A549 (cell line): ENCODE measurements at regions not wholly inside any gene's neighbourhood (a gene's known extent, or its start where the extent isn't known, plus 50 kb on each side); places are given as distances from the start of the nearest gene placed in this dataset.

Source experiments
- ATAC-seq, 2 experiments: fragments of 200-7000 bp in 1 of 2; fragments of >200 bp in 1 of 2; cut with Nextera tagmentation in 1 of 2; cut with Tn5 transposase in 1 of 2; 3 replicates each; pipeline versions ENCODE4 v1.8.0 to v1.9.1; 2018 to 2020; ENCODE audit warnings: mild to moderate bottlenecking in 1 of 2, moderate library complexity in 1 of 2
- CTCF ChIA-PET: fragments of 300-600 bp; sonication (Branson Sonifier 250); formaldehyde crosslinking; extraction: SDS; loops from one replicate; lab custom pipeline; 2021; ENCODE audit warnings: antibody characterized with exemption, inconsistent platforms; lab: Yijun Ruan, JAX
- POLR2A ChIA-PET: fragments of 350-600 bp; formaldehyde crosslinking; extraction: SDS; loops from one replicate; lab custom pipeline; 2021; ENCODE audit warnings: antibody characterized with exemption, inconsistent platforms; lab: Yijun Ruan, JAX
- DNase-seq, 2 experiments: peaks; one replicate each; pipeline versions ENCODE4 v3.0.0 to v3.0.0-alpha.2; 2011 to 2016; ENCODE audit warnings: low read depth in 1 of 2, low spot score in 1 of 2
- FAIRE-seq: peaks from 2 replicates; lab custom pipeline; 2011; peaks lifted over from hg19 to GRCh38; lab: Jason Lieb, UNC
- H3K27ac ChIP-seq, 2 experiments: fragments of >200 bp; sonication (Bioruptor Twin); formaldehyde crosslinking; 3 replicates each; pipeline ENCODE4 v1.5.1; 2016 to 2017
- H3K4me1 ChIP-seq: fragments of >200 bp; sonication (Bioruptor Twin); formaldehyde crosslinking; 3 replicates; pipeline ENCODE4 v1.6.1; 2016
- H3K4me2 ChIP-seq: fragments of >200 bp; sonication (Bioruptor Twin); formaldehyde crosslinking; 3 replicates; pipeline ENCODE4 v1.6.1; 2016
- H3K4me3 ChIP-seq: fragments of >200 bp; sonication (Bioruptor Twin); formaldehyde crosslinking; 3 replicates; pipeline ENCODE4 v1.5.1; 2016
- H3K9me3 ChIP-seq: fragments of >200 bp; sonication (Bioruptor Twin); formaldehyde crosslinking; 3 replicates; pipeline ENCODE4 v1.6.1; 2016
- BHLHE40 ChIP-seq: IDR thresholded peaks from 2 replicates; pipeline ENCODE4 v1.6.1; 2012; ENCODE audit warnings: low read depth, low read length, inconsistent platforms
- CTCF ChIP-seq: fragments of >200 bp; sonication (Bioruptor Twin); formaldehyde crosslinking; IDR thresholded peaks from 3 replicates; pipeline ENCODE4 v1.5.1; 2016
- E2F6 ChIP-seq: IDR thresholded peaks from 2 replicates; pipeline ENCODE4 v1.6.1; 2012; ENCODE audit warnings: low read depth, borderline replicate concordance
- EHMT2 ChIP-seq: fragments of 200-600 bp; sonication (generic); IDR thresholded peaks from 2 replicates; pipeline ENCODE4 v1.6.1; 2016; ENCODE audit warnings: antibody characterized with exemption, low read depth, mild to moderate bottlenecking, moderate library complexity
- FOSL2 ChIP-seq, 2 experiments: fragments of 450-650 bp in 1 of 2; fragments of >200 bp in 1 of 2; sonication (Bioruptor Twin) in 1 of 2; formaldehyde crosslinking; IDR thresholded peaks; 2 replicates each; pipeline versions ENCODE4 v1.5.0 to v1.6.1; 2016 to 2020; ENCODE audit warnings: mild to moderate bottlenecking in 1 of 2, moderate library complexity in 1 of 2
- HDAC2 ChIP-seq: fragments of 200-600 bp; sonication (generic); IDR thresholded peaks from 2 replicates; pipeline ENCODE4 v1.6.1; 2016
- HES2 ChIP-seq: fragments of >200 bp; sonication (Bioruptor Twin); formaldehyde crosslinking; IDR thresholded peaks from 2 replicates; pipeline ENCODE4 v1.6.1; 2016
- HMGXB4 ChIP-seq: fragments of 250-450 bp; sonication (Bioruptor Pico); IDR thresholded peaks from 2 replicates; pipeline ENCODE4 v1.5.0; 2021; ENCODE audit warnings: mild to moderate bottlenecking, moderate library complexity, borderline replicate concordance
- HOXA7 ChIP-seq: fragments of 250-450 bp; sonication (Bioruptor Pico); IDR thresholded peaks from 2 replicates; pipeline ENCODE4 v1.5.0; 2020; ENCODE audit warnings: mild to moderate bottlenecking, moderate library complexity
- JUNB ChIP-seq: fragments of >200 bp; sonication (Bioruptor Twin); formaldehyde crosslinking; IDR thresholded peaks from 2 replicates; pipeline ENCODE4 v1.6.1; 2016
- KDM1A ChIP-seq: fragments of 200-600 bp; sonication (generic); IDR thresholded peaks from 2 replicates; pipeline ENCODE4 v1.6.1; 2016; ENCODE audit warnings: low read depth, mild to moderate bottlenecking
- MAFK ChIP-seq: fragments of 450-650 bp; IDR thresholded peaks from 2 replicates; pipeline ENCODE4 v1.6.1; 2014; ENCODE audit not compliant: partially characterized antibody
- MYC ChIP-seq: IDR thresholded peaks from 2 replicates; pipeline ENCODE4 v1.6.1; 2012; ENCODE audit warnings: mild to moderate bottlenecking, inconsistent platforms, low read length, improper control_type of control experiment, borderline replicate concordance
- NR3C1 ChIP-seq: fragments of >200 bp; sonication (Bioruptor Twin); formaldehyde crosslinking; IDR thresholded peaks from 3 replicates; pipeline ENCODE4 v1.6.1; 2017
- POLR2A ChIP-seq: IDR thresholded peaks from 2 replicates; pipeline ENCODE4 v1.6.1; 2012; ENCODE audit warnings: mild to moderate bottlenecking, low read length
- RARB ChIP-seq: fragments of 250-450 bp; sonication (Bioruptor Pico); IDR thresholded peaks from 2 replicates; pipeline ENCODE4 v1.8.0; 2021; ENCODE audit warnings: mild to moderate bottlenecking, moderate library complexity
- SMC3 ChIP-seq: fragments of >200 bp; sonication (Bioruptor Twin); formaldehyde crosslinking; IDR thresholded peaks from 3 replicates; pipeline ENCODE4 v1.6.1; 2018; ENCODE audit warnings: inconsistent platforms
- ZC3H11A ChIP-seq: fragments of 450-650 bp; IDR thresholded peaks from 2 replicates; pipeline ENCODE4 v1.6.1; 2014; ENCODE audit warnings: antibody characterized with exemption, mild to moderate bottlenecking
- ZFP36 ChIP-seq: fragments of 450-650 bp; IDR thresholded peaks from 2 replicates; pipeline ENCODE4 v1.6.1; 2014; ENCODE audit warnings: borderline replicate concordance; ENCODE audit not compliant: partially characterized antibody
- ZSCAN20 ChIP-seq: fragments of 250-450 bp; sonication (Bioruptor Pico); IDR thresholded peaks from 2 replicates; pipeline ENCODE4 v1.8.0; 2022; ENCODE audit warnings: mild to moderate bottlenecking, moderate library complexity
- WGBS: methylation state at CpG from one replicate; pipeline ENCODE4 v1.1.6; 2017; ENCODE audit errors: missing lambda C conversion rate; 5-methylcytosine and 5-hydroxymethylcytosine counted together
- TF ChIP-seq, protein P1 (sequence below): fragments of 450-650 bp; IDR thresholded peaks from 2 replicates; pipeline ENCODE4 v1.6.1; 2014; ENCODE audit warnings: antibody characterized with exemption
- TF ChIP-seq, protein P2 (sequence below): fragments of 150-350 bp; IDR thresholded peaks from 2 replicates; pipeline ENCODE4 v1.6.1; 2014; ENCODE audit warnings: low read depth, mild to moderate bottlenecking, low read length
- TF ChIP-seq, protein P3 (sequence below): IDR thresholded peaks from 2 replicates; pipeline ENCODE4 v1.6.1; 2012
- TF ChIP-seq, protein P4 (sequence below): fragments of >200 bp; sonication (Bioruptor Twin); formaldehyde crosslinking; IDR thresholded peaks from 3 replicates; pipeline ENCODE4 v1.6.1; 2016

DNA sequence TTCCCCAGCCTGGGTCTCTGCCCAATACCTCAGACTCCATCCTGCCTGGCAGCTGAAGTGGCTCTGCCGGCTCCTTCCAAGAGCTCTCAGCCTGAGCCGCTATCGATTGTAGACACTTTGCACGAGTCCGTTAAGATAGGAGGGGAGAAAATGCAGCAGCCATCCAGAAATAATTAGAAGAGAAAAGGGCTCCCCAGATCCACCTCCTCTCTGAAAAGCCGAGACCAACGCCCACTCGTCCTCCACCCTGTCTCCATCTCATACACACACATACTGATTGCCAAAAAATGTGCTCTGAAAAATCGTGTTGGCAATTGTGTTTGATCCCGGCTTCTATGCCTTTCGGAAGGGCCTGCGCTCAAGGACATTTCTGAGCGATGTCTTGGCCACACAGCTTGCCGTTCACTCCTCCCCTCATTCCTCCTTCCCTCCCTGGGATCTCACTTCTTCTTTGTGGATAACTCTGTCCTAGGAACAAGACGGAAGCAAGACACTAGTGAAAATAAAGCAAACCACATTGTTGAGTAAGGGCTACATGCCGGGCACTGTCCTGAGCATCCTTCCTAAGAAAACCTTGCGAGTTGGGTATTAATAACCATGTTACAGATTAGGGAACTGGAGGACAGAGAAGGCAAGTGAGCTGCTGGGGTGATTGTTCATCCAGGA, 372.8 kb upstream of the MYT1L start:
- POLR2A ChIA-PET: no interaction called here
- no peaks in the 10 kb centered on the region for H3K9me3 ChIP-seq
- TF ChIP-seq, protein P1, sequence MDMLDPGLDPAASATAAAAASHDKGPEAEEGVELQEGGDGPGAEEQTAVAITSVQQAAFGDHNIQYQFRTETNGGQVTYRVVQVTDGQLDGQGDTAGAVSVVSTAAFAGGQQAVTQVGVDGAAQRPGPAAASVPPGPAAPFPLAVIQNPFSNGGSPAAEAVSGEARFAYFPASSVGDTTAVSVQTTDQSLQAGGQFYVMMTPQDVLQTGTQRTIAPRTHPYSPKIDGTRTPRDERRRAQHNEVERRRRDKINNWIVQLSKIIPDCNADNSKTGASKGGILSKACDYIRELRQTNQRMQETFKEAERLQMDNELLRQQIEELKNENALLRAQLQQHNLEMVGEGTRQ: no peak
- TF ChIP-seq ZSCAN20 (CRISPR knock-in tag): no peak
- no peak for TF ChIP-seq CTCF
- no peak for TF ChIP-seq E2F6
- TF ChIP-seq EHMT2: no peak
- no peak for TF ChIP-seq HOXA7
- TF ChIP-seq, all 56 proteins: peak for 0
- H3K4me3 ChIP-seq: no peak overlapping the region
- no peak overlapping the region for H3K27ac ChIP-seq
- H3K4me2 ChIP-seq: no peak overlapping the region
- DNase-seq: no peak
- no peak for FAIRE-seq
- WGBS: 34% methylated on average over 17 of the region's 17 CpGs
- CTCF ChIA-PET: no interaction called here
- ATAC-seq: no peak
- H3K4me1 ChIP-seq: no peaks in the 10 kb centered on the region

- no peak for TF ChIP-seq RARB (CRISPR knock-in tag)
- TF ChIP-seq ZC3H11A: no peak
- TF ChIP-seq POLR2A: no peak
- TF ChIP-seq KDM1A: no peak
- no peak for TF ChIP-seq JUNB
- TF ChIP-seq HDAC2: no peak
- TF ChIP-seq ZFP36: no peak
- TF ChIP-seq, protein P2, sequence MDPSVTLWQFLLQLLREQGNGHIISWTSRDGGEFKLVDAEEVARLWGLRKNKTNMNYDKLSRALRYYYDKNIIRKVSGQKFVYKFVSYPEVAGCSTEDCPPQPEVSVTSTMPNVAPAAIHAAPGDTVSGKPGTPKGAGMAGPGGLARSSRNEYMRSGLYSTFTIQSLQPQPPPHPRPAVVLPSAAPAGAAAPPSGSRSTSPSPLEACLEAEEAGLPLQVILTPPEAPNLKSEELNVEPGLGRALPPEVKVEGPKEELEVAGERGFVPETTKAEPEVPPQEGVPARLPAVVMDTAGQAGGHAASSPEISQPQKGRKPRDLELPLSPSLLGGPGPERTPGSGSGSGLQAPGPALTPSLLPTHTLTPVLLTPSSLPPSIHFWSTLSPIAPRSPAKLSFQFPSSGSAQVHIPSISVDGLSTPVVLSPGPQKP: no peak
- TF ChIP-seq, protein P3, sequence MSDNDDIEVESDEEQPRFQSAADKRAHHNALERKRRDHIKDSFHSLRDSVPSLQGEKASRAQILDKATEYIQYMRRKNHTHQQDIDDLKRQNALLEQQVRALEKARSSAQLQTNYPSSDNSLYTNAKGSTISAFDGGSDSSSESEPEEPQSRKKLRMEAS: no peak
- TF ChIP-seq BHLHE40: no peak
- TF ChIP-seq, protein P4, sequence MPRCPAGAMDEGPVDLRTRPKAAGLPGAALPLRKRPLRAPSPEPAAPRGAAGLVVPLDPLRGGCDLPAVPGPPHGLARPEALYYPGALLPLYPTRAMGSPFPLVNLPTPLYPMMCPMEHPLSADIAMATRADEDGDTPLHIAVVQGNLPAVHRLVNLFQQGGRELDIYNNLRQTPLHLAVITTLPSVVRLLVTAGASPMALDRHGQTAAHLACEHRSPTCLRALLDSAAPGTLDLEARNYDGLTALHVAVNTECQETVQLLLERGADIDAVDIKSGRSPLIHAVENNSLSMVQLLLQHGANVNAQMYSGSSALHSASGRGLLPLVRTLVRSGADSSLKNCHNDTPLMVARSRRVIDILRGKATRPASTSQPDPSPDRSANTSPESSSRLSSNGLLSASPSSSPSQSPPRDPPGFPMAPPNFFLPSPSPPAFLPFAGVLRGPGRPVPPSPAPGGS: no peak
- TF ChIP-seq HMGXB4 (CRISPR knock-in tag): no peak
- no peak for TF ChIP-seq MYC
- TF ChIP-seq SMC3: no peak
- TF ChIP-seq MAFK: no peak
- TF ChIP-seq FOSL2 (IDR thresholded peaks at IDR 0.05): no peak
- TF ChIP-seq FOSL2 (CRISPR knock-in tag; IDR thresholded peaks at IDR 0.05): no peak
- TF ChIP-seq HES2: no peak
- no peak for TF ChIP-seq NR3C1
- FAIRE-seq (no peak), DNase-seq (no peak), ATAC-seq (no peak)
- Histone ChIP-seq H3K4me2 (no peak overlapping the region), H3K4me1 (no peaks in the 10 kb centered on the region), H3K9me3 (no peaks in the 10 kb centered on the region), H3K4me3 (no peak overlapping the region), H3K27ac (no peak overlapping the region)
- ChIA-PET POLR2A (no interaction called here), CTCF (no interaction called here)
- 11% methylated on average over 7 of the region's 7 CpGs for WGBS
Measured at GRCh38 chr2:2703172-2703571, 372.1 kb upstream of the MYT1L start.
